Karpas-422 (cell line): ENCODE measurements at regions not wholly inside any gene's neighbourhood (a gene's known extent, or its start where the extent isn't known, plus 50 kb on each side); places are given as distances from the start of the nearest gene placed in this dataset.
A peak's percentile ranks its signal among the peaks of the same experiment; 100 is the strongest.

ENCODE experiments used
- DNase-seq: peaks from one replicate; pipeline ENCODE4 v3.0.0-alpha.2; 2015
- H2AFZ ChIP-seq: fragments of 200-600 bp; sonication (generic); 2 replicates; pipeline ENCODE4 v1.6.1; 2014; ENCODE audit warnings: antibody characterized with exemption, low read length, mixed read lengths
- H3K27ac ChIP-seq: fragments of 200-600 bp; sonication (generic); 2 replicates; pipeline ENCODE4 v1.5.1; 2014; ENCODE audit warnings: mild to moderate bottlenecking, low read length, moderate library complexity
- H3K27me3 ChIP-seq: fragments of 200-600 bp; sonication (generic); 2 replicates; pipeline ENCODE4 v1.6.1; 2014; ENCODE audit warnings: low read length, mixed read lengths
- H3K36me3 ChIP-seq: fragments of 200-600 bp; sonication (generic); 2 replicates; pipeline ENCODE4 v1.6.1; 2014; ENCODE audit warnings: low read length, mixed read lengths; ENCODE audit not compliant: insufficient read depth
- H3K4me1 ChIP-seq: fragments of 200-600 bp; sonication (generic); 2 replicates; pipeline ENCODE4 v1.6.1; 2014; ENCODE audit warnings: mild to moderate bottlenecking, low read length, mixed read lengths
- H3K4me2 ChIP-seq: fragments of 200-600 bp; sonication (generic); 2 replicates; pipeline ENCODE4 v1.6.1; 2014; ENCODE audit warnings: low read length, low read depth, mild to moderate bottlenecking; ENCODE audit not compliant: poor library complexity, severe bottlenecking
- H3K4me3 ChIP-seq: fragments of 200-600 bp; sonication (generic); 2 replicates; pipeline ENCODE4 v1.5.1; 2014; ENCODE audit warnings: mild to moderate bottlenecking, antibody characterized with exemption, low read length, mixed read lengths
- H3K79me2 ChIP-seq: fragments of 200-600 bp; sonication (generic); 2 replicates; pipeline ENCODE4 v1.6.1; 2014; ENCODE audit warnings: mild to moderate bottlenecking, low read length, mixed read lengths
- H3K9ac ChIP-seq: fragments of 200-600 bp; sonication (generic); 2 replicates; pipeline ENCODE4 v1.6.0; 2014; ENCODE audit warnings: low read length
- H3K9me2 ChIP-seq: fragments of 200-600 bp; sonication (generic), shearing (Covaris generic); replicated peaks from 2 replicates; pipeline ENCODE4 v1.6.0; 2014; ENCODE audit warnings: mild to moderate bottlenecking, low read length, moderate library complexity; ENCODE audit not compliant: insufficient read depth
- H3K9me3 ChIP-seq: fragments of 300-700, 200-600 bp; sonication (generic); 2 replicates; pipeline ENCODE4 v1.6.1; 2014; ENCODE audit warnings: low read length, mixed read lengths
- H4K20me1 ChIP-seq: fragments of 200-600 bp; sonication (generic); 2 replicates; pipeline ENCODE4 v1.6.1; 2014; ENCODE audit warnings: mild to moderate bottlenecking, antibody characterized with exemption, low read length, low read depth; ENCODE audit not compliant: insufficient read depth

DNA sequence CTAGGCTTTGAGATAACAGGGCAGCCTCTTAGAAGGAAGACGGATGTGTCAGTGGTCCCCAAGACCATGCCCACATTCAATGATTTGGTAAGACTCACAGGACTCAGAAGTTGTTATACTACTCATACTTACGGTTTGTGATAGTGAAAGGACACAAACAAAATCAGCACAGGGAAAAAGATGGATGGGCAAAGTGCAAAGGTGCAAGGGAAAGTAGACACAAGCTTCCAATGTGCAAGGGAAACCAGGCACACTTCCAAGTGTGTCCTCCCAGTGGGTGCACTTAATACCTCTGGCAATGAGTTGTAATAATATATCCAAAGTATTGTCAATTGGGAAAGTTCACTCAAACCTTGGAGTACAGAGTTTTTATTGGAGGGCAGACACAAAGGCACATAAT is 53.8 kb upstream of the VCX start:
- Histone ChIP-seq H3K36me3 (no peaks in the 10 kb centered on the region), H3K27ac (no peak overlapping the region), H4K20me1 (no peaks in the 10 kb centered on the region), H3K4me2 (no peak overlapping the region), H3K9ac (no peak overlapping the region), H2AFZ (no peak overlapping the region), H3K9me2 (no peaks in the 10 kb centered on the region), H3K4me3 (no peak overlapping the region), H3K4me1 (no peaks in the 10 kb centered on the region), H3K79me2 (no peaks in the 10 kb centered on the region), H3K9me3 (peaks cover 3% of the 10 kb centered on the region; the same call in 1 of the 2 replicates), H3K27me3 (no peaks in the 10 kb centered on the region)
- DNase-seq: no peak

DNA sequence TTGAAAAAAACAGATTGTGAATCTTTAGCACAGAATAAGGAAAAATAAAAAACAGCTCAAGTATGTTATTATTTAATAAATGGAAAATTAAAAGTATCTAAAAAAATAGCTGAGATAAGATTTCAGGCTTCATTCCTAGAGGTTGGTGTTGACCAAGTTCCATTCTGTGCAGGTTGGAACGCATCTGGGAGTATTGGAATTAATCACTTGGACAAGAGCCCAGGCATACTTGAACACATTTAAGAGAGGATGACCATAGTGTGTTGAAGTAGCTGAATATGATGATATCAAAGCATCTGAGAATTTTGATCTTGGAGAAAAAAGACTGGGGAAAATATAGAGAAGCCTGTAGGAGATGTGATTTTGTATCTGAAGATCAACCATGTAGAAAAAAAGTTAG is 54.6 kb upstream of the VCX start:
- Histone ChIP-seq H3K79me2 (no peaks in the 10 kb centered on the region), H3K27ac (no peak overlapping the region), H3K36me3 (no peaks in the 10 kb centered on the region), H3K4me1 (no peaks in the 10 kb centered on the region), H3K9me2 (no peaks in the 10 kb centered on the region), H4K20me1 (no peaks in the 10 kb centered on the region), H3K4me3 (no peak overlapping the region), H3K4me2 (no peak overlapping the region), H2AFZ (no peak overlapping the region), H3K9me3 (peaks cover 3% of the 10 kb centered on the region; the same call in 1 of the 2 replicates), H3K9ac (no peak overlapping the region), H3K27me3 (no peaks in the 10 kb centered on the region)
- DNase-seq: no peak

DNA sequence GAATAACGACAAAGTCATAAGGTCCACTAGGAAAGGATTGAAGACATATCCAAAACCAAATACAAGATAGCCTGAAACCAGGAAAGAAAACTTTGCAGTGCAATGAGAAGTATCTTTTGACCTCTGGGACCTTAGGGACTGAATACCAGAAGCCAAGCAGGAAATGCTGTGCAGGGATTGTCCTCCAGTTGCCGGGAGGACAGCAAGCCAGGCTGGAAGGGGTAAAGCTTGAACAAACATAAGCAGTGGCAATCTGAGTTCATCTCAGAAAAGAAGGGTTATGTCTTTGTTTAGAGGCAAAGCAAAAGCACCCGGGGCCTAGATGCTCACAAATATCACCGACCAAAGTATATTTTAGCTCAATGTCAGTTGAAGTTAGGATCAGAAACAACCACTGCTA is 55.3 kb upstream of the VCX start:
- H2AFZ ChIP-seq: no peak overlapping the region
- no peaks in the 10 kb centered on the region for H3K27me3 ChIP-seq
- no peaks in the 10 kb centered on the region for H3K9me2 ChIP-seq
- H3K4me1 ChIP-seq: no peaks in the 10 kb centered on the region
- no peaks in the 10 kb centered on the region for H4K20me1 ChIP-seq
- H3K9ac ChIP-seq: no peak overlapping the region
- H3K79me2 ChIP-seq: no peaks in the 10 kb centered on the region
- H3K27ac ChIP-seq: no peak overlapping the region
- no peaks in the 10 kb centered on the region for H3K36me3 ChIP-seq
- no peak overlapping the region for H3K4me3 ChIP-seq
- DNase-seq: no peak
- H3K9me3 ChIP-seq: peaks cover 6% of the 10 kb centered on the region; the same call in 1 of the 2 replicates
- no peak overlapping the region for H3K4me2 ChIP-seq

DNA sequence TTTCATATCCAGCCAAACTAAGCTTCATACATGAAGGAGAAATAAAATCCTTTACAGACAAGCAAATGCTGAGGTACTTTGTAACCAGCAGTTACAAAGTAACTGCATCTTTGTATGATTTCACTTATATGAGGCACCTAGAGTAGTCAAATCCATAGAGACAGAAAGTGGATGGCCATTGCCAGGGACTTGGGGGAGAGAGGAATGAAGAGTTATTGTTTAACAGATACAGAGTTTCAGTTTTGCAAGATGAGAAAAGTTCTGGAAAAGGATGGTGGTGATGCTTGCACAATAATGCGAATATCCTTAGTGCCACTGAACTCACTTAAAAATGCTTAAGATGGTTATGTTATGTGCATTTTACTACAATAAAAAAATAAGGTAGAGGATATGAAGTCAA is 58.4 kb upstream of the VCX start:
- no peak overlapping the region for H3K9ac ChIP-seq
- H3K27ac ChIP-seq: no peak overlapping the region
- H3K27me3 ChIP-seq: no peaks in the 10 kb centered on the region
- no peaks in the 10 kb centered on the region for H3K36me3 ChIP-seq
- no peak overlapping the region for H3K4me3 ChIP-seq
- H4K20me1 ChIP-seq: no peaks in the 10 kb centered on the region
- no peak overlapping the region for H3K4me2 ChIP-seq
- no peak for DNase-seq
- H3K9me2 ChIP-seq: no peaks in the 10 kb centered on the region
- no peaks in the 10 kb centered on the region for H3K4me1 ChIP-seq
- no peak overlapping the region for H2AFZ ChIP-seq
- no peaks in the 10 kb centered on the region for H3K79me2 ChIP-seq
- H3K9me3 ChIP-seq: peaks cover 6% of the 10 kb centered on the region; the same call in 1 of the 2 replicates

DNA sequence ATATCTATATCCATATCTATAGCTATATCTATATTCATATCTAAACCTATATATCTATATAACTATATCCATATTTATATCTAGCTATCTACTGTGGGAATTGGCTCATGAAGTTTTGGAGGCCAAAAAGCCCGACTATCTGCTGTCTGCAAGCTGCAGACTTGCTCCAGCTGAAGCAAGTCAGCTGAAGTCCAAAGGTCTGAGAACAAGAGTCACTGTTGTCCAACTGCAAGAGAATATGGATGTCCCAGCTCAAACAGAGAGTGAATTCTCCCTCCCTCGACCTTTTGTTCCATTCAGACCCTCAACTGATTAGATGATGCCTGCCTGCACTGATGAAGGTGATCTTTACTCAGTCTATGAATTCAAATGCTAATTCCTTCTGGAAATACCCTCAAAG is 63.3 kb upstream of the VCX start:
- Histone ChIP-seq H3K4me3 (no peak overlapping the region), H3K4me1 (peaks cover 20% of the 10 kb centered on the region), H2AFZ (no peak overlapping the region), H3K36me3 (no peaks in the 10 kb centered on the region), H3K79me2 (no peaks in the 10 kb centered on the region), H4K20me1 (no peaks in the 10 kb centered on the region), H3K9me2 (no peaks in the 10 kb centered on the region), H3K27me3 (no peaks in the 10 kb centered on the region), H3K9ac (no peak overlapping the region), H3K27ac (no peak overlapping the region), H3K4me2 (no peak overlapping the region), H3K9me3 (peaks cover 2% of the 10 kb centered on the region; the same call in 1 of the 2 replicates)
- DNase-seq: no peak

DNA sequence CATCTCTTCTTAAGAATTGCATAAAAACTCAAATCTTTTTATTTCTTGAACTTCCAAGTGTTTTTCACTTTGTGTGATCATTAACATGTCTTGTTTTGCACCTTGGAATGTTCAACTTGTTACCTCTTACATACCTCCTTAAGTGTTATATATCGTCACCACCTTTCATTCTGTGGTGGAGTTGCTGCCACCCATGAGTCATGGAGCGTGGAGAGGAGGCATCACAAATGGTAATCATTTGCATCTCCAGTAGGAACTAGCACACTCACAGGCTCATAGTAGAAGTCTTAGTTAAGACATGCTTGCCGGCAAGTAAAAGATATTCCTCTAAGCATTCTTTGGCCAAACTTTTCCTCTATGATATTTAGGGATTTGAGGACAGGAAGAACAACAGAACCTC is 67.0 kb upstream of the VCX start:
- H3K4me3 ChIP-seq: peak overlapping the region; percentile 35
- no peaks in the 10 kb centered on the region for H3K9me3 ChIP-seq
- H3K79me2 ChIP-seq: no peaks in the 10 kb centered on the region
- H3K4me2 ChIP-seq: peak overlapping the region; percentile 61
- H3K9ac ChIP-seq: no peak overlapping the region
- H3K27ac ChIP-seq: peak overlapping the region; percentile 28
- H2AFZ ChIP-seq: peak overlapping the region; percentile 17
- DNase-seq: peak; percentile 85
- H4K20me1 ChIP-seq: no peaks in the 10 kb centered on the region
- peaks cover 20% of the 10 kb centered on the region for H3K4me1 ChIP-seq
- no peaks in the 10 kb centered on the region for H3K36me3 ChIP-seq
- H3K9me2 ChIP-seq: no peaks in the 10 kb centered on the region
- H3K27me3 ChIP-seq: no peaks in the 10 kb centered on the region

DNA sequence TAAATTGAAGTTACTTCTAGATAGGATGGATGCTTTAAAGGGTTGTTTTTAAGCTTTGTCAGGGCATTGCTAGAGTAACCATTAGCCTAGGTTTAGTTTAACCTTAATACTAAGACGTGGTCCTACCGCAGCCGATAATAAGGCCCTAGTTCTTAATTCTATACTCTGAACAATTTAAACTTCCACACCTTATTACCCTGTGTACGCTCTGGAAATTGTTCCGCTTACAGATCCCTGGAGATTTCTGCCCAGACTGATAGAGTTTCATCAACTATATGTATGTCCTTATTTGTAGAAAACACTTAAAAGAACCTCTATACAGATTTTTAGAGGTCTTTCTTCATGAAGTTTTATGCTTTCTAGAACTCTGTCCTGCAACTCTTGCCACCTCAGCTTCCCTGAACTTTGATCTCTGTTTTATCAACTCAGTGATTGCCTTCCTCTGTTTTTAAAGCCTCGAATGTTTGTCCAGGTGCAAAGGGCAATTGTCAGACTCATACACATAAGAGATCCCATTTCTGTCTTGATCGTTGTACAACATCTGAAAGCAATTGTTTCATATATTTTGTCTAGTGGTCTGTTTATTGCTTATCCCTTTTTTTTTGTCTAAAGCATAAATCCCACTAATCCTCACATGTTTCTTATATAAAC is 71.1 kb upstream of the VCX start:
- H3K79me2 ChIP-seq: no peaks in the 10 kb centered on the region
- no peak overlapping the region for H3K4me2 ChIP-seq

DNA sequence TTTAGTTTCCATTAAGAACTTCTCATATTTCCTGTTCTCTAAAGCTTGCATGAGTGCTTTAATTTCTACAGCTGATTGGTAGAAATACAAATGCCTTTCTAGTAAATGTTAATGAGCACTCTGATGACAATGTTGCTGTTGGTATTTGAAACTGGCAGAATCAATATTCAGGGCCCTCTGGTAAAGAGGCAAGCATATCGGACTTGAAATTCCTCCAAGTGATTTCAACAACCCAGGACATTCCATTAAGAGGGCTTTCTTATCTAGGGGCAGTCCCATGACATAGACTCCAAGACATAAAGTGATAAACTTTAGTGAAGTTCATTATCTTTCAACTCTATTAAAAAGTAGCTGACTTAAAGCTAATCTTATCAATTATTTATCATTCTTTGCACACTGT is 83.1 kb upstream of the VCX start:
- no peaks in the 10 kb centered on the region for H3K36me3 ChIP-seq
- H4K20me1 ChIP-seq: no peaks in the 10 kb centered on the region
- no peak overlapping the region for H3K4me3 ChIP-seq
- H3K79me2 ChIP-seq: no peaks in the 10 kb centered on the region
- no peaks in the 10 kb centered on the region for H3K4me1 ChIP-seq
- H3K9me3 ChIP-seq: no peaks in the 10 kb centered on the region
- no peak overlapping the region for H3K27ac ChIP-seq
- H3K27me3 ChIP-seq: no peaks in the 10 kb centered on the region
- DNase-seq: no peak
- no peaks in the 10 kb centered on the region for H3K9me2 ChIP-seq
- H3K4me2 ChIP-seq: no peak overlapping the region
- no peak overlapping the region for H2AFZ ChIP-seq
- H3K9ac ChIP-seq: no peak overlapping the region

More for the DNA sequence above, 71.1 kb upstream of the VCX start:
- Histone ChIP-seq H4K20me1 (no peaks in the 10 kb centered on the region), H3K4me1 (peaks cover 18% of the 10 kb centered on the region), H3K27me3 (no peaks in the 10 kb centered on the region), H3K9me2 (no peaks in the 10 kb centered on the region), H3K9ac (no peak overlapping the region), H3K36me3 (no peaks in the 10 kb centered on the region), H3K4me3 (no peak overlapping the region), H3K27ac (no peak overlapping the region), H2AFZ (no peak overlapping the region), H3K9me3 (no peaks in the 10 kb centered on the region; the same call in 1 of the 2 replicates)
- no peak for DNase-seq
